Fibroblast of upper back skin (primary cell): ENCODE measurements at regions not wholly inside any gene's neighbourhood (a gene's known extent, or its start where the extent isn't known, plus 50 kb on each side); places are given as distances from the start of the nearest gene placed in this dataset.
"Not testable (repeated sequence)": the region's sequence is repeated elsewhere in the genome, so short reads cannot be mapped to it uniquely, and the experiment has no call there.

Source experiments
- DNase-seq: peaks from one replicate; pipeline ENCODE4 v3.0.0-alpha.2; 2013

DNA sequence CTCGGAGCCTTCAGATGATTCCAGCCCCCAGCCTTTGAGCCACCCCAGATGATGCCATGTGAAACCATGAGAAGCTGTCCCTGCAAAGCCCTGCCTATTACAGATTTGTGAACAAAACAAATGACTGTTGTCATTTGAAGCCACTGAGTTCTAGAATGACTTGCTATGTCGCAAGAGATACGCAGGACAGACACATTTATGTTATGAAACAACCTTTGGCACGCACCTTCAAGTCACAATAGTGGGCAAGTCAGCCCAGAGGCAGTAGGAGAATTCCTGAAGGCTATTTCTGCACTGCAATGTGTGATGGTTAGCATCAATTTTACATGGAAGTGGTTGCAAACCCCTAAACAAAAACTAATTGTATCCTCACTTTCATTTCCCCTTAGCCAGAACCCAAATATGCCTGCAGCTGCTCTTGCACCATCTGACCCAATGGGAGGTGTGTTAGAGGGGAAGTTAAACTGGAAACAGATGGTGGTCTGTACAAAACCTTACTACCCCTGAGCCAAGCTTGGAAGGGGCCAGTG lies 174.4 kb upstream of the ATP6AP2 start:
- DNase-seq = no peak

- no peak for DNase-seq
Measured at GRCh38 chrX:40405399-40405798, 175.4 kb upstream of the ATP6AP2 start.

GRCh38 chrX:40403757-40404156 lies 177.0 kb upstream of the ATP6AP2 start:
- DNase-seq = no peak

DNA sequence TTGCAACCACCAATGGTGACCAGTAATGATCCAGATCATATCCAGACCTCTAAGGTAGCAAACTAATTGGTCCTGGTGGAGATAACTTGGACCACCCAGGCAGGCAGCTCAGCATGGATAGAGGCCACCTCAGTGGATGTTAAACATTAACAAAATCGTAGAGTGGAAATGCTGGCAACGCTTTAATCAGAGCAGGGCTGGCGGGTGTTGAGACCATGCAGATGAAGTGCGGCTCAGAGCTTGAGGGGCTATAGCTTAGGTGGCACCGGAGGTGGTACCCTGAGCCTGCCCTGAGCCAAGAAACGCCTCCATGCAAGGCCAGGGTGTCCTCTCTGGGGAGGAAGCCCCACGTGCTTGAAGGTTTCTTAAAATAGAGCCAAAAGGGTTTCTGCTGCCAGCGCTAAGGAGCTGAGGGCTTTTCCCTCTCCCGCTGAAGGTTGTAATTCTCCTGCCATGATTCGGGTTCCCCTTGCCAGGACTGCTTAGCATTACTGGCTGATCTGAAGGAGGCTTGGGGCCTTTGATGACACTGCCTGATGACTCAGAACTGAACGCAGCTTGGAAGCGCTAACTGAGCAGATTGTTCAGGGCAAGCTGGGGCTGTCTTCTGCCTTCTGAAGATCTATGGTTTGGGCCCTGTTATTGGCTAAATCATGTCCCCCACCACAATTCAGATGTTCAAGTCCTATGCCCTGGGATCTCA lies 177.8 kb upstream of the ATP6AP2 start:
- DNase-seq = peak; percentile 66

DNA sequence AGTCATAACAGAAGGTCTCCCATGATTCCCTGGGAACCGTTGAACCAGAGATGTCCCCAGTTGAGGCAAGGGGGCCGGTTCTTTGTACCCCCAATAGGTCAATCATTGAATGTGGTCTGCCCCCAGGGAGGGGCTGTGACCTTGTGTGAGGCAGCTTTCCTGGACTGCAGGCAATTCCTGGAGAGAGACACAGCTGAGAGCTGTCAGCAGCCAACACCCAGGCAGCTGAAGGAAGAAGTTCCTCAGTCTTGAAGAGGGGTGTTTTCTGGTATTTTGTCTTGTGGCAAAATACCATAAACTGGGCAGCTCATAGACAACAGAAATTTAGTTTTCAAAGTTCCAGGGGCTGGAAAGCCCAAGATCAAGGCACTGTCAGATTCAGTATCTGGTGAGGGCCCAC lies 185.7 kb upstream of the ATP6AP2 start:
- DNase-seq = no peak

DNA sequence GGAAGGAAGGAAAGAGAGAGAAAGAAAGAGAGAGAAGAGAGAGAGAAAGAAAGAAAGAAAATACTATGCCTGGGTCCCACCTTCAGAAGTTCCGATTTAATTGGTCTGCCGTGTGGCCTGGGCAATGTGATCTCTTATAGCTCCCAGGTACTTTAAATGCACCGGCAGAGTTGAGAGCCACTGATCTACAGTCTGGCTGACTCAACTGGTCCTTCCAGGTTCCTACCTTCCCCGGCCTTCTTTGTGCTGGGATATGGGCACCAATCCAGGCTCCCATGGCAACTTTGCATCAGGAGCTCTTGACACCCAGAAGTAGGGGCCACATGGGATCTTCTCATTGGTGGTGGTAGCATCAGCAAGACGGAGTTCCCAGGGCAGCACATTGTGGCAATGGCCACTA lies 186.5 kb upstream of the ATP6AP2 start:
- no peak for DNase-seq

- DNase-seq = no peak
Measured at GRCh38 chrX:40392599-40392998, 188.2 kb upstream of the ATP6AP2 start.

GRCh38 chrX:40391662-40392061 lies 189.1 kb upstream of the ATP6AP2 start:
- no peak for DNase-seq

- no peak for DNase-seq
Measured at GRCh38 chrX:40389555-40389954, 191.2 kb upstream of the ATP6AP2 start.

DNA sequence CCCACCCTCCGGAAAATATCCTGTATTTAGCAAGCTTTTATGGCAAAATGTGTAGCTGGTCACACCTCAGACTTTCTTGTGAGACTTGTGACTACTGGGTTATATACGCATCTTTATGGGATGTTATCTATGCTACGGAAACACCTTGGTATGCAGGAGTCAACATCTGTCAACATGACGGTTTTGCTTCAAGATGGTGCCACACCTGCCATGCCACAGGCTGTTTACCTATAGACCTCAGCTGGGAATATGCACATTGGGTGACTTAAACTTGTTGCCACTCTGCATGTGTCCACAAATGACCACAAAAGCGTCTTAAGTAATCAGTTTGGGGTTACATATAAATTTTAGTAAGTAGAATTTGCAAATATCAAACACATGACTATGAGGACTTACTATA lies 192.3 kb upstream of the ATP6AP2 start:
- DNase-seq = no peak

DNA sequence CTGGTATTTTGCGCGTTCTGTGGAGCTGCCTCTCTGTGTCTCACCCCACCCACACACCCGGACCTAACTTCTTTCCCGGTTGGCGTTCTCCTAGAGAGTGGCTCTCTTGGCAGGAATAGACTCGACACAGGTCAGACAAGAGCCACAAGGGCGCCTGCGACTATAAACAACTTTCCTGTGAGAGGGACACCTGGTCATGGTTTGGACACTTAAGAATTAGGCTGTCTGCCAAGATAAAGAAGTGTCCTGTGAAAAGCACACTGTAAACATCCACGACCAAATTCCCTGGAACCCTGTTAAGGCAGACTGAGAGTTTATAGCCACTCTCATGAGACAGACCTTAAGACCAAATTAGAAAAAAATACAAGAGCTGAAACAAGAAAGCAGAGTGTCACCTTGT lies 192.9 kb upstream of the ATP6AP2 start:
- DNase-seq = not testable (repeated sequence)

DNA sequence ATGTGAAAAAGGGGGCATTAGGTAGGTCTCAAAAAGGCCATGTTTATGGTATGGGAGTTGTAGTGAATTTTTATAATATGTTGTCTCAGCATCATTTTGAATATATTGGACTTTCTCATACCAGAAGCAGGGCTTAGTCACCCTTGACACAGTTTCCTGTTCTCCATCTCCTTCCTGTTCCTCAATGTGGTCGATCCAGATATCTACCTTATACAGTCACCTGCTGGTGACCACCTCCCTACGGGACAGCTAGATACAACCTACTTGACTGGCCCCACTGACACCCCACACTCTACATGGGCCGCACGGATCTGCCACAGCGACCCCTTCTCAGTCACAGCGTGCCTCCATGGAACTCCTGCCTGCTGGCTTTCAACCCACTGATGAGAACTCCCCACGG lies 193.5 kb upstream of the ATP6AP2 start:
- not testable (repeated sequence) for DNase-seq

GRCh38 chrX:40385682-40386081 lies 195.1 kb upstream of the ATP6AP2 start:
- no peak for DNase-seq

DNA sequence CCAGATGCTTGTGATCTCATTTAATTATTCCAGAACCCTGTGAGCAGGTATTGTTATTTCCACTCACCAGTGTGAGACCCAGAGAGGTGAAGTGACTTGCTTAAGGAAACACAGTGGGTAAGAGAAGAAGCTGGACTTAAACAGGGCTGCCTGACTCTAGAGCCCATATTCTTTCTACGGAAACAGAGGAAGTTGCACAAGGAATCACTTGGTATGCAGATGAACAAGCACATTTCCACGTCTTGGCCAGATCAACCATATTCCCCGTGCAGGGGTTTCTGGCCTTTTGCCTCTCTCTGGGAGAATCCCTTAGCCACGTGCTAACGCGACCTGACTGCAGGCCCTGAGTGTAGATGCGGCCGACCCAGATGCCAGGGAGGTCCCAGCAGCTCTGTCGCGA lies 195.5 kb upstream of the ATP6AP2 start:
- DNase-seq = peak; percentile 5

- no peak for DNase-seq
Measured at GRCh38 chrX:40383969-40384368, 196.8 kb upstream of the ATP6AP2 start.

- no peak for DNase-seq
Measured at GRCh38 chrX:40383360-40383759, 197.4 kb upstream of the ATP6AP2 start.

DNA sequence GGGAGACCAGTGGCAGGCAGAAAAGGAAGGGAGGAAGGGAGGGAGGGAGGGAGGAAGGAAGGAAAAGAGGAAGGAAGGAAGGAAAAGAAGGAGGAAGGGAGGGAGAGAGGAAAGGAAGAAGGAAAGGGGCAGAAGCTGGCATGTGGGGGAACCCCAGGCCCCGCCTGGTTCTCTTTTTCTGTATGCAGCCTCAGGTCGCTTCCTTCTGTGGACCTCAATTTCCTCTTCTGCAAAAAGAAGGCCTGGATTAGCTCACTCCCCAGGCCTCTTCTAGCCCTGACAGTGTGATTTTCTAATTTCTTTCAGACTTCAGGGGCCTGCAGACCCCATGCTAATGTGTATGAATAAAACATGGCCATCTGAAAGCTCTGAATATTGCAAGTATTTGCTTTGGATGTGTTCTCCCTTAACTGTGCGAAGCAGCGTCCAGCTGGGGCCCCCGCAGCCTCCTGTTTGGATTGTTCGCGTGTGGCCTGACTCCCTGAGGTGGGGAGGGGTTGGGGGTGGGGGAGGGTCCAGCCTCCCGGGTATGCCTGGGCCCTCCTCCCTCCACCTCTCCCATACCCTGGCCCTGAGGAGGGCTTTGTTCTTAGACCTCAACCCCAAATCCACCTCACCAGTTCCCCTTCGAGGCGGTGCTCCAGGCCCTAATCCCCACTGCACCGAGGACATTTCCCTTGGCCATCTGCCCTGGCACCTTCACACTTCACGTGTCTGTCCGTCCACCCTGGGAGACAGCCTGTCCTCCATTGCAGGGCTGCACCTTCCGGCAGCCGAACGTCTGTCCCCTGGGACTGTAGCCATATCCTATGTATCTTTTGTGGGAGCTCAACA lies 199.9 kb upstream of the ATP6AP2 start:
- DNase-seq = no peak

DNA sequence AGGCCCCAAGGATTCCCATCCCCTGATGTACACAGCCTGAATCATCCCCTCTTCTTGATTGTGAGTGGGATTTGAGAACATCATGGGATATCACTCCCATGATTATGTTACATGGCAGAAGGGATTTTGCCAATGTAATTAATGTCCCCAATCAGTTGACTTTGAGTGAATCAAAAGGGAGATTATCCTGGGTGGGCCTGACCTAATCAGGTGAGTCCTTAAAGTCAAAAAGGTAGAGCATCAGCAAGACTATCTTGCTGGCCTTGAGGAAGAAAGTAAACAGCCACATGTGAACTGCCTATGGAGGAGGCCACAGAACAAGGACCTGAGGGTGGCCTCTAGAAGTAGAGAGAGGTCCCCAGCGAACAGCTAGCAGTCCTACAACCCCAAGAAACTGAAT lies 203.1 kb upstream of the ATP6AP2 start:
- DNase-seq = no peak

- no peak for DNase-seq
Measured at GRCh38 chrX:40374486-40374885, 206.3 kb upstream of the ATP6AP2 start.

DNA sequence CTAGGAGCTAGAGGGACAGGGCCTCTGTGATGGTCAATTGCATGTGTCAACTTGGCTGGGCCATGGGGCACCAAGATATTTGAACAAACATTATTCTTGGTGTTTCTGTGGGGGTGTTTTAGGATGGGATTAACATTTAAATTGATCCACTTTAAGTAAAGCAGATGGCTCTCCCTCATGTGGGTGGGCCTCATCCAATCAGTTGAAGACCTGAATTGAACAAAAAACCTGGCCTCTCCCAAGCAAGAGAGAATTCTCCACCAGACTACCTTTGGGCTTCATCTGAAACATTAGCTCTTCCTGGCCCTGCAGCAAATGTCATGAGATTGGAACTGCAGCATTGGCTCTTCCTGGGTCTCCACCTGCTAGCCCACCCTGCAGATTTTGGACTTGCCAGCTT lies 207.1 kb upstream of the ATP6AP2 start:
- no peak for DNase-seq

- no peak for DNase-seq
Measured at GRCh38 chrX:40373025-40373424, 207.7 kb upstream of the ATP6AP2 start.

GRCh38 chrX:40371376-40371775 lies 209.4 kb upstream of the ATP6AP2 start:
- DNase-seq = no peak

DNA sequence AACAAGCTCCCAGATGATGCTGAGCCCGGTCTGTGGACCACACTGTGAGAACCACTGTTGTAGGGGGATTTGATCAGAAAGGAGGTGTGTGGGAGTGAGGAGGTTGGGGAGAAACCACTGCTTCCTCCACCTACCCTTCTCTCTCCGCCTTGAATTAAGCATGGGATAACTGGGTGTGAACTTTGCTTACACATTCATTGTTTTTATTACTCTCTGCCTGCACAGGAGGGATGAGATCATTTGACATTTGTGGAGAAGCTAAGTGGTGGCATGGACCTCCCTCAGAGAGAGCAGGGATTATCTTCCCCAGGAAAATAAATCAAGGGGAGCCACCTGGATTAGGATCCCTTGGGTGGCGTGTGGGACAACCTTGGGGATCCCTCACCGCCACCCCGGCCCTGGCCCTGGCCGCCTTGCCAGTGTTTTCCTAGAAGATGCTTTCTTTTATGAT lies 212.1 kb upstream of the ATP6AP2 start:
- DNase-seq = no peak

- DNase-seq = no peak
Measured at GRCh38 chrX:40366661-40367060, 214.1 kb upstream of the ATP6AP2 start.
